Ectodermal cell (in vitro differentiated cells): ENCODE measurements at regions not wholly inside any gene's neighbourhood (a gene's known extent, or its start where the extent isn't known, plus 50 kb on each side); places are given as distances from the start of the nearest gene placed in this dataset.

Source experiments
- H3K27ac ChIP-seq: 2 replicates; pipeline ENCODE4 v1.7.0; 2013; ENCODE audit warnings: mild to moderate bottlenecking, low read depth, low read length; ENCODE audit not compliant: insufficient read depth, poor library complexity, severe bottlenecking
- H3K27me3 ChIP-seq: 2 replicates; pipeline ENCODE4 v1.7.0; 2013; ENCODE audit warnings: mild to moderate bottlenecking, low read length; ENCODE audit not compliant: insufficient read depth, control insufficient read depth, poor library complexity, severe bottlenecking
- H3K36me3 ChIP-seq: one replicate; pipeline ENCODE4 v1.7.0; 2013; ENCODE audit warnings: low read length; ENCODE audit not compliant: control insufficient read depth, insufficient read depth
- H3K4me1 ChIP-seq: one replicate; pipeline ENCODE4 v1.7.0; 2013; ENCODE audit warnings: low read length; ENCODE audit not compliant: control insufficient read depth, insufficient read depth
- H3K4me3 ChIP-seq: 2 replicates; pipeline ENCODE4 v1.7.0; 2013; ENCODE audit warnings: low read depth, low read length, control low read depth; ENCODE audit not compliant: insufficient read depth
- H3K9me3 ChIP-seq: 2 replicates; pipeline ENCODE4 v1.7.0; 2013; ENCODE audit warnings: mild to moderate bottlenecking, low read length, moderate library complexity; ENCODE audit not compliant: control insufficient read depth
- WGBS, 2 experiments: methylation state at CpG; one replicate each; pipeline ENCODE4 v1.1.7; 2013; ENCODE audit warnings: missing lambda C conversion rate in 2 of 2; 5-methylcytosine and 5-hydroxymethylcytosine counted together

DNA sequence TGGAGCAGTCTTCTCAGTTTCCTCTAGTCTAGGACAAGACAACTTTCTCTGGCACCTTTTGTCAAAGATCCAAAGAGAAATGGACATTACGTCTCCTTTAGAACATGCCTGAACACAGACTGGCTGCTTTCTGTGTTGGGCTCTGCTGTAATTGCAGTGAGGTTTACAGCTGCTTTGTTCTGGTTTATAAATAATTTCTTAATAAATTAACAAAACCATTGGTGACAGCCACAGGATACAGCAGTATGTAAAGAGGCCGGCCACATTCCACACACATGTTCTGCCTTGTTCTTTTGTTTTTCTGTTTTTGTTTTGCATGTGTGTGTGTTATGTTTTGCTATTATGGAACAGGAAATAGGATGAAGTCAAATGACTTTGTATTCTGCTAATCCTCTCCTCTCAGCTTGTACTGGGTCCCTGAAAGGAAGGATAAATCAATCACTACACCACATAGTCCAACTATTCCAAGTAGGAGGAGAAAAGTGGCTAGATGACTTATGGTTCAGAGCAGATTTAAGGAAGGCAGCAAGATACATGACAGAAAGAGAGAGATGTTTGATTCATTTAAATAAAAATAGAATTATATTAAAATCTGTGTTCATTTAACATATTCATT, 161.5 kb upstream of the ESRRG start:
- H3K36me3 ChIP-seq: no peaks in the 10 kb centered on the region
- no peaks in the 10 kb centered on the region for H3K9me3 ChIP-seq
- no peaks in the 10 kb centered on the region for H3K4me1 ChIP-seq
- WGBS, 2 experiments: 85 to 94% methylated on average over 1 to 2 of the region's 2 CpGs
- no peak overlapping the region for H3K27ac ChIP-seq
- H3K4me3 ChIP-seq: no peak overlapping the region
- H3K27me3 ChIP-seq: no peaks in the 10 kb centered on the region

DNA sequence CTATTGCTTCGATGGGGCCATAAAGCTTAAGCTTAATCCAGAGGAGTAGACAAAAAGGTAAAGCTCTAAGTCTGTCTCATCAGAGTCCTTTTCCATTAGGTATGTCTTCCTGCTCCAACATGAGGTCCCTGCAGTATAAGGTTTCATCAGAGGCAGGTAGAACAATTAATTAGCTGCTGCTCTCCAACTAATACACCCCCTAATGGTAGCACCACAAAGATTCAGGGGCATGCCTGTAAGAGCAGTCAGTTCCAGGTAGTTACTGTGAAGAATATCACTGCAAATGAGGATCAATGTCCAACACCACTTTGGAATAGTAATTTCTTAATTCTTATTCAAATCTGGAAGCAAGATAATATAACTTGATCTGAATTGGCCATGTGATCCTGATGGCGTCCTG, 160.3 kb upstream of the ESRRG start:
- H3K36me3 ChIP-seq: no peaks in the 10 kb centered on the region
- no peaks in the 10 kb centered on the region for H3K4me1 ChIP-seq
- no peaks in the 10 kb centered on the region for H3K9me3 ChIP-seq
- WGBS, 2 experiments: 97 to 100% methylated on average over 1 of the region's 2 CpGs
- no peaks in the 10 kb centered on the region for H3K27me3 ChIP-seq
- no peak overlapping the region for H3K27ac ChIP-seq
- H3K4me3 ChIP-seq: no peak overlapping the region

DNA sequence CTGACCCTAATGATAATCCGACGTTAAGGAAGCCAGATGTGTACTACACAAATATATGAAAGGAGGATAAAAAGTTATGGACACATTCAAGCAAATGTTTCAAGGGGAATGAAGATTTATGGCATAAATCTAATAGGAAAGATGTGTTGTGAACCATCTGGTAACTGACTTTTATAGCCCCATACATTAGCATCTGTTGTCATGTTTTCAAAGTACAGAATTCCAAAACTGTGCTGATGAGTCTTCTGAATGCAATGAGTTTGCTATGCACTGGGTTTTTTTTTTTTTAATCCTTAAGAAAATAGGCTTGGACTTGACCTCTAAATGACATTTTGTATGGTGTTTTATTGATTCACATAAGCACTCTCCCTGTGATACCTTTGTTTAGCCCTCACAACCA, 158.5 kb upstream of the ESRRG start:
- Histone ChIP-seq H3K27ac (no peak overlapping the region), H3K9me3 (no peaks in the 10 kb centered on the region), H3K4me3 (no peak overlapping the region), H3K36me3 (no peaks in the 10 kb centered on the region), H3K4me1 (no peaks in the 10 kb centered on the region), H3K27me3 (no peaks in the 10 kb centered on the region)
- WGBS, 2 experiments: 90 to 100% methylated on average over 2 of the region's 2 CpGs

DNA sequence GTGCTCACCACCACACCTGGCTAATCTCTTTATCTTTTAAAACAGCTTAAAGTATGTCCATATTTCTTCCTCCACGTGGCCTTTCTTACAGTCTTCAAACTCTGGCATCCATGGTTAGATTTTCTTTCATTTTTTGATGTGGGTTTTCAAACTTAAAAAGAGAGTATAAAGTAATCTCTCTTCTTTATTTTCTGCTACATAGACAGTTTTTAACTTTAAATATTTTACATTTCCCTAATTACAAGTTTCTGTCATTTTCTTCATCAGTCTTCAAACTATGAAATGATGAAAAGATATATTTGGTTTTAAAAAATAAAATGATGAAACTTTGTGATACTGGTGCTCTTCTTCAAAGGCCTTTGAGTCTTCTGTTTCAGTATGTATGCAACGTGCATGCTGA, 143.5 kb upstream of the ESRRG start:
- no peak overlapping the region for H3K4me3 ChIP-seq
- no peaks in the 10 kb centered on the region for H3K36me3 ChIP-seq
- H3K9me3 ChIP-seq: no peaks in the 10 kb centered on the region
- no peak overlapping the region for H3K27ac ChIP-seq
- no peaks in the 10 kb centered on the region for H3K27me3 ChIP-seq
- WGBS, 2 experiments: 63 to 67% methylated on average over 2 of the region's 2 CpGs
- H3K4me1 ChIP-seq: no peaks in the 10 kb centered on the region

DNA sequence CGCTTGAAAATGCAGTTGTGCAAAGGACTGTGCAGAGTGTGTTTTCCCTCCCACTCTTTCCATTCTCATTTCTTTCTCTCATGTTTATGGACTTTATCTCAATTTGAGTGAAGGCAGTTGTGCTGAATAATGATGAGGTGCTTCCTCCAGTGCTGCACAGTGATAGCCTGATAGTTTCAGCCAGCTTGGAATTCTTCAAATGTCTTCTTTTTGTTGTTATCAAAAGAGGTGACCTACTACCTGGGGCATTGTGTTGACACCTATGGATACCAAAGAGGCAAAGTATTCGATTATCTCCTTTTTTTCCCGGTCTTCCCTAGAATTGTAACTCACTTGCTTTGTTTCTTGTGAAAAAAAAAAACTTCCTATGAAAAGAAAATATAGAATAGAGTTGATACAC, 132.6 kb upstream of the ESRRG start:
- Histone ChIP-seq H3K27me3 (no peaks in the 10 kb centered on the region), H3K9me3 (no peaks in the 10 kb centered on the region), H3K4me3 (no peak overlapping the region), H3K27ac (no peak overlapping the region), H3K4me1 (no peaks in the 10 kb centered on the region), H3K36me3 (no peaks in the 10 kb centered on the region)
- 85 to 100% methylated on average over 1 to 2 of the region's 3 CpGs for WGBS, 2 experiments

DNA sequence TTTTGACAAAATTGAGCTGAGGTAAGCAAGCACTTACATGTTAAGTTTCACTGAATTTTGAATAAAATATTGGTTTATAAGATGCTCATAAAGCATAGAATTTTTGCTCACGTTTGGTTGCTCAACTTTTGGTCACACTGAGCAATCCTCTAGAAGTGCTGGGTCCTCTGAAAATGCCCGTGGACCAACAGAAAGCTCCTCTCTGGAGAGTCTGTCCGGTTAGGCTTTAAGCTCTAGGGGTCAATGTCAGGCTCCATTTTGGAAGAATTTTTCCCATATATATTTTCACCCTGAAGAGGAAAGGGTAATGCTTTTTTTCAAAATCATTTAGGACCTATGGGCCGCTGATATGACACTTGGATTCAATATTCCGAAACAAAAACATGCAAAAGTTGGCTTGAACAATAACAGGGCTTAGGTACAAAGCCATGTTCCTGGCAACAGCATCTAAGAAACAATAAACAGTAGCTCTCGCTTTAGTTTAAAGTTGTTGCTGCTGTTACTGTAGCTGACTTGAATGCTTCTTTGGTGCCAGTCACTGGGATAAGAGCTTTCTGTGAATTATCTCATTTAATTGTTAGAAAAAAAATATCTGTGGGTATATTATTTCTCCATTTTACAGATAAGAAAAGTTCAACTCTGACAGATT, 131.7 kb upstream of the ESRRG start:
- WGBS, 2 experiments: 93 to 97% methylated on average over 6 of the region's 6 CpGs
- no peaks in the 10 kb centered on the region for H3K4me1 ChIP-seq
- H3K36me3 ChIP-seq: no peaks in the 10 kb centered on the region

DNA sequence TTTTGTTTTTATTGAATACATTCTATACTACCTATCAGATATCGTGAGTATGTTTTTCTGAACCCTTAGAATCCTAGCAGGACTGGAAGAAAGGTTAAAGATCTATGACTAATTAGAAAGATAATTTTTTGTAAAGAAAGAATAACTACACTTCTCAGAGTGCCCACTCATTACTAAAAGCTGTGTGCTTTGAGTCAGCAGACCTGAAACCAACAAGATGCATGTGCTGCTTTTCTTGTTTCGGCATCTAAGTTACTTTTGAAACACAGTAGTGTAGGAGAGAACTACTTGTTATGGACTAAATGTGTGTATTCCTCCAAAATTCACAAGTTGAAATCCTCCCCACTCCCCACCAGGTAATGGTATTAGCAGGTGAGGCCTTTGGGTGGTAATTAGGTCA, 127.8 kb upstream of the ESRRG start:
- H3K9me3 ChIP-seq: no peaks in the 10 kb centered on the region
- no peak overlapping the region for H3K27ac ChIP-seq
- no peaks in the 10 kb centered on the region for H3K27me3 ChIP-seq
- H3K4me3 ChIP-seq: no peak overlapping the region
- 100% methylated on average over 1 of the region's 2 CpGs; no CpG with 5 or more reads in 1 of the 2 experiments for WGBS, 2 experiments
- H3K36me3 ChIP-seq: no peaks in the 10 kb centered on the region
- H3K4me1 ChIP-seq: no peaks in the 10 kb centered on the region

More for the DNA sequence above, 131.7 kb upstream of the ESRRG start:
- no peak overlapping the region for H3K27ac ChIP-seq
- no peaks in the 10 kb centered on the region for H3K9me3 ChIP-seq
- no peak overlapping the region for H3K4me3 ChIP-seq
- no peaks in the 10 kb centered on the region for H3K27me3 ChIP-seq

DNA sequence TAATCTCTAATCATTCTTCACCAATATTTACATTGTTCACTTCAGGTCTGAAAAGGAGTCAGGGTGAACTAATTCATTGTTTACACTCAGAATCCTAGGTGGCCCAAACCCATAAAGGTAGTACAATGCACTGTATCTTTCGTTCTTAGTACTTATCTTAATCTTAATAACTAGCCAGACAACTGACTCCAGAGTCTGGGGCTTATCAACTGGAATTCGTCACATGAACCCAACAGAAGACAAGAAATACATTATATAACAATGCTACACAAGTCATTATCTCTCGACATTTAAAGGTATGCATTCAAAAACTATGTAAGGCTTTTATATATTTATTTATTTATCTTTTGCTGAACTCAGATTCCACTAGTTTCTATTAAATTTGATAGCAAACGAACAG, 125.9 kb upstream of the ESRRG start:
- 69 to 81% methylated on average over 3 of the region's 4 CpGs for WGBS, 2 experiments
- Histone ChIP-seq H3K27ac (no peak overlapping the region), H3K4me3 (no peak overlapping the region), H3K9me3 (no peaks in the 10 kb centered on the region), H3K27me3 (no peaks in the 10 kb centered on the region), H3K36me3 (no peaks in the 10 kb centered on the region), H3K4me1 (no peaks in the 10 kb centered on the region)

DNA sequence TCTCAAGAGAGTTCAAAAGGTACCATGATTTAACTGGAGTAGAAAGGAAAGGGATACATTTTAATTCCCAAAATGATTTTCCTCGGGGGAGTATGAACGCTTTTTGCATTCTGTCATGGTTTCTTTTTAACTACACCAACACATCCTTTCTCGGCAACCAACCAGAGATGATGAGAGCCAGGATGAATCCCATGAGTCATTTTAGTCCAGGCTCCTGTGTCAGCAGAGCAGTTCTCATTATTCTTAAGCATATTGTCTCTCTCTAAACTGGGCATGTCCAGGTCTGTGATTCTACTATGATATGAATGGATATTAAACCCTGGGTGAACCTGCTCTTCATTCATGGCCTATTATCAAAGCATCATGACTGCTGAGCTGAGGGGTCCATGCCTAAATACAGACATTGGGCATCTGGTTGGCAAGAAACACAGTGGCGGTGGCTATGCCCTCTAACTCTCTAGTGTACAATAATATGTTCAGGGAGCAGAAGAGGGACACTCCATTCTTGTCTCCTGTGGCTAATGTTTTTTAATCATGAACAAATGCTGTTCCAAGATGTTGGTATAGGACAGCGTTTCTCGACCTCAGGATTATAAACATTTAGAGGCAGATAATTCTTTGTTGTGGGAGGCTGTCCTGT, 124.3 kb upstream of the ESRRG start:
- Histone ChIP-seq H3K4me3 (no peak overlapping the region), H3K27me3 (no peaks in the 10 kb centered on the region), H3K9me3 (no peaks in the 10 kb centered on the region), H3K4me1 (no peaks in the 10 kb centered on the region), H3K27ac (no peak overlapping the region), H3K36me3 (no peaks in the 10 kb centered on the region)
- WGBS, 2 experiments: 93 to 95% methylated on average over 6 of the region's 6 CpGs

DNA sequence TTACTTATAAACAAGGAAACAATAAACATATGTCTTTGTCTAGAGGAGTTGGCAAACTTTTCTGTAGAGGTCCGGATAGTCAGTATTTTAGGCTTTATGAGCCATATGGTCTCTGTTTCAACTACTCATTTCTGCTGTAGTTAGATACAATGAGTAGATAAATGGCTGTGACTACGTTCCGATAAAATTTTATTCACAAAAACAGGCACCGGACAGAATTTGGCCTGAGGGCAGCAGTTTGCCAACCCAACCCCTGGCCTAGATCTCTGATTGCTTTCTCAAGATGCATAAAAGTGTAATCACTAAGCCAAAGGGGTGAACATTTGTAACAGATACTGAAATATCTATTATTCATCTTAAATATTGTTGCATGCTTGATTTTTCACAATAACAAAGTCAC, 123.1 kb upstream of the ESRRG start:
- Histone ChIP-seq H3K9me3 (no peaks in the 10 kb centered on the region), H3K36me3 (no peaks in the 10 kb centered on the region), H3K4me1 (no peaks in the 10 kb centered on the region), H3K27me3 (no peaks in the 10 kb centered on the region), H3K27ac (no peak overlapping the region), H3K4me3 (no peak overlapping the region)
- WGBS, 2 experiments: 96 to 97% methylated on average over 4 of the region's 4 CpGs
